PC-9 (cell line): ENCODE measurements at regions not wholly inside any gene's neighbourhood (a gene's known extent, or its start where the extent isn't known, plus 50 kb on each side); places are given as distances from the start of the nearest gene placed in this dataset.
"Not testable (repeated sequence)": the region's sequence is repeated elsewhere in the genome, so short reads cannot be mapped to it uniquely, and the experiment has no call there.

Experiments
- CTCF ChIP-seq: fragments of 200-600 bp; sonication (generic); conservative IDR thresholded peaks from 2 replicates; pipeline ENCODE4 v1.6.1; 2017; ENCODE audit warnings: mixed run types, antibody characterized with exemption, mild to moderate bottlenecking, moderate library complexity
- EZH2 ChIP-seq: fragments of 200-600 bp; sonication (generic); IDR thresholded peaks from 2 replicates; pipeline ENCODE4 v1.8.0; 2017; ENCODE audit warnings: antibody characterized with exemption, low read depth

- TF ChIP-seq CTCF, EZH2: not testable (repeated sequence)
Observed at GRCh38 chr21:7776035-7776434, 2745.3 kb upstream of the TPTE start.
